Hepatocyte (in vitro differentiated cells): ENCODE measurements at regions not wholly inside any gene's neighbourhood (a gene's known extent, or its start where the extent isn't known, plus 50 kb on each side); places are given as distances from the start of the nearest gene placed in this dataset.
"Not testable (repeated sequence)": the region's sequence is repeated elsewhere in the genome, so short reads cannot be mapped to it uniquely, and the experiment has no call there.

ENCODE experiments used
- DNase-seq: peaks from one replicate; pipeline ENCODE4 v3.0.0-alpha.2; 2016; ENCODE audit warnings: low spot score
- H2AFZ ChIP-seq: fragments of 200-600 bp; sonication (generic); 2 replicates; pipeline ENCODE4 v1.6.0; 2016; ENCODE audit warnings: antibody characterized with exemption, mild to moderate bottlenecking
- H3K27ac ChIP-seq: fragments of 200-600 bp; sonication (generic); 2 replicates; pipeline ENCODE4 v1.5.1; 2016; ENCODE audit warnings: mild to moderate bottlenecking
- H3K27me3 ChIP-seq: fragments of 200-600 bp; sonication (generic); 2 replicates; pipeline ENCODE4 v1.6.1; 2016
- H3K36me3 ChIP-seq: fragments of 200-600 bp; sonication (generic); replicated peaks from 2 replicates; pipeline ENCODE4 v1.5.1; 2016; ENCODE audit warnings: low read depth; ENCODE audit not compliant: insufficient read depth
- H3K4me1 ChIP-seq: fragments of 200-600 bp; sonication (generic); 2 replicates; pipeline ENCODE4 v1.5.1; 2016; ENCODE audit warnings: mild to moderate bottlenecking, moderate library complexity; ENCODE audit not compliant: insufficient read depth
- H3K4me2 ChIP-seq: fragments of 200-600 bp; sonication (generic); 2 replicates; pipeline ENCODE4 v1.6.0; 2016
- H3K4me3 ChIP-seq: fragments of 200-600 bp; sonication (generic); 2 replicates; pipeline ENCODE4 v1.5.1; 2016; ENCODE audit warnings: mild to moderate bottlenecking
- H3K79me2 ChIP-seq: fragments of 200-600 bp; sonication (generic); 2 replicates; pipeline ENCODE4 v1.6.0; 2017; ENCODE audit warnings: mild to moderate bottlenecking
- H3K9me2 ChIP-seq: fragments of 200-600 bp; sonication (generic); replicated peaks from 2 replicates; pipeline ENCODE4 v1.6.0; 2017; ENCODE audit warnings: mild to moderate bottlenecking; ENCODE audit not compliant: insufficient read depth
- H3K9me3 ChIP-seq: fragments of 200-600 bp; sonication (generic); 2 replicates; pipeline ENCODE4 v1.5.1; 2016; ENCODE audit warnings: low read depth, mild to moderate bottlenecking
- H4K20me1 ChIP-seq: fragments of 200-600 bp; sonication (generic); 2 replicates; pipeline ENCODE4 v1.6.0; 2016; ENCODE audit warnings: mild to moderate bottlenecking; ENCODE audit not compliant: insufficient read depth, poor library complexity, severe bottlenecking
- CTCF ChIP-seq: fragments of 200-600 bp; sonication (generic); IDR thresholded peaks from 2 replicates; pipeline ENCODE4 v1.5.1; 2016; ENCODE audit warnings: antibody characterized with exemption, mild to moderate bottlenecking; ENCODE audit not compliant: poor library complexity
- EZH2 ChIP-seq: fragments of 200-600 bp; sonication (generic); IDR thresholded peaks from 2 replicates; pipeline ENCODE4 v1.6.1; 2016; ENCODE audit warnings: antibody characterized with exemption, mild to moderate bottlenecking, borderline replicate concordance
- EZH2phosphoT487 ChIP-seq: fragments of 200-600 bp; sonication (generic); IDR thresholded peaks from one replicate; pipeline ENCODE4 v1.6.1; 2018; ENCODE audit warnings: antibody characterized with exemption, mild to moderate bottlenecking, low read depth, moderate library complexity; ENCODE audit not compliant: unreplicated experiment, severe bottlenecking
- WGBS: methylation state at CpG from one replicate; pipeline ENCODE4 v1.1.6; 2016; ENCODE audit warnings: low lambda C conversion rate; ENCODE audit errors: missing lambda C conversion rate; 5-methylcytosine and 5-hydroxymethylcytosine counted together

- H3K4me3 ChIP-seq: no peak overlapping the region
- no peaks in the 10 kb centered on the region for H3K9me2 ChIP-seq
- no peaks in the 10 kb centered on the region for H3K27me3 ChIP-seq
- no peak overlapping the region for H3K4me2 ChIP-seq
- no peaks in the 10 kb centered on the region for H3K36me3 ChIP-seq
- H4K20me1 ChIP-seq: no peaks in the 10 kb centered on the region
- no peaks in the 10 kb centered on the region for H3K4me1 ChIP-seq
- no peaks in the 10 kb centered on the region for H3K79me2 ChIP-seq
- TF ChIP-seq EZH2 (no peak), EZH2phosphoT487 (no peak), CTCF (no peak)
- H3K27ac ChIP-seq: no peak overlapping the region
- H3K9me3 ChIP-seq: no peaks in the 10 kb centered on the region
- DNase-seq: no peak
- 66% methylated on average over 5 of the region's 5 CpGs for WGBS
- no peak overlapping the region for H2AFZ ChIP-seq
Measured at GRCh38 chr14:37889087-37889486, 293.7 kb downstream of the TTC6 start.

GRCh38 chr14:37890095-37890494 is 294.7 kb downstream of the TTC6 start:
- Histone ChIP-seq H3K27me3 (no peaks in the 10 kb centered on the region), H3K79me2 (no peaks in the 10 kb centered on the region), H3K9me3 (no peaks in the 10 kb centered on the region), H3K4me1 (no peaks in the 10 kb centered on the region), H3K27ac (no peak overlapping the region), H2AFZ (no peak overlapping the region), H3K4me2 (no peak overlapping the region), H3K36me3 (no peaks in the 10 kb centered on the region), H3K4me3 (no peak overlapping the region), H4K20me1 (no peaks in the 10 kb centered on the region), H3K9me2 (no peaks in the 10 kb centered on the region)
- TF ChIP-seq CTCF (no peak), EZH2phosphoT487 (no peak), EZH2 (no peak)
- no peak for DNase-seq
- 83% methylated on average over 1 of the region's 1 CpG for WGBS

GRCh38 chr14:37891500-37891899 is 296.1 kb downstream of the TTC6 start:
- H3K4me2 ChIP-seq, H3K36me3 ChIP-seq, H3K9me2 ChIP-seq, H3K79me2 ChIP-seq, H3K27me3 ChIP-seq, DNase-seq, H3K4me1 ChIP-seq, H2AFZ ChIP-seq, H4K20me1 ChIP-seq, H3K27ac ChIP-seq, H3K9me3 ChIP-seq, H3K4me3 ChIP-seq: not testable (repeated sequence)
- WGBS: 100% methylated on average over 1 of the region's 1 CpG

- H2AFZ ChIP-seq: no peak overlapping the region
- no peaks in the 10 kb centered on the region for H3K4me1 ChIP-seq
- no peaks in the 10 kb centered on the region for H3K9me2 ChIP-seq
- H3K27ac ChIP-seq: no peak overlapping the region
- TF ChIP-seq CTCF: no peak
- no peak for TF ChIP-seq EZH2
- no peak for DNase-seq
- no peaks in the 10 kb centered on the region for H4K20me1 ChIP-seq
- H3K4me3 ChIP-seq: no peak overlapping the region
- H3K79me2 ChIP-seq: no peaks in the 10 kb centered on the region
- H3K36me3 ChIP-seq: no peaks in the 10 kb centered on the region
- WGBS: 41% methylated on average over 1 of the region's 1 CpG
- no peaks in the 10 kb centered on the region for H3K27me3 ChIP-seq
- H3K4me2 ChIP-seq: no peak overlapping the region
- no peaks in the 10 kb centered on the region for H3K9me3 ChIP-seq
Measured at GRCh38 chr14:37894463-37894862, 299.0 kb downstream of the TTC6 start.
